Breast epithelium (tissue), 4 donors: ENCODE measurements at regions not wholly inside any gene's neighbourhood (a gene's known extent, or its start where the extent isn't known, plus 50 kb on each side); places are given as distances from the start of the nearest gene placed in this dataset.

Experiments
- DNase-seq, 2 donors: peaks; one replicate each; pipeline ENCODE4 v3.0.0-alpha.2; 2019; ENCODE audit warnings: low spot score in 2 of 2
- H3K27ac ChIP-seq, 2 donors: fragments of 200-600 bp; sonication (generic) in 1 of 2; one replicate each; pipeline ENCODE4 v1.5.1; 2016 to 2019; ENCODE audit warnings: mild to moderate bottlenecking in 1 of 2
- H3K27me3 ChIP-seq, 2 donors: fragments of 200-600 bp; sonication (generic) in 1 of 2; one replicate each; pipeline versions ENCODE4 v1.5.1 to v1.6.0; 2017 to 2019; ENCODE audit warnings: control low read depth in 1 of 2, mild to moderate bottlenecking in 1 of 2
- H3K36me3 ChIP-seq: fragments of 200-600 bp; one replicate; pipeline ENCODE4 v1.5.1; 2019
- H3K4me1 ChIP-seq, 2 donors: fragments of 200-600 bp; sonication (generic); one replicate each; pipeline ENCODE4 v1.5.1; 2016 to 2019; ENCODE audit warnings: control low read depth in 1 of 2
- H3K4me3 ChIP-seq, 3 donors: fragments of 200-600 bp; sonication (generic); 1 replicate in 2 of 3; 2 replicates in 1 of 3; pipeline ENCODE4 v1.5.1; 2016 to 2019; ENCODE audit warnings: mild to moderate bottlenecking in 3 of 3, moderate library complexity in 2 of 3
- H3K9me3 ChIP-seq, 2 donors: fragments of 200-600 bp; sonication (generic) in 1 of 2; one replicate each; pipeline ENCODE4 v1.5.1; 2016 to 2019; ENCODE audit warnings: control low read depth in 1 of 2
- CTCF ChIP-seq, 3 donors: fragments of 450-650 bp; IDR thresholded peaks; one replicate each; pipeline ENCODE4 v1.5.1; 2016 to 2017; ENCODE audit warnings: antibody characterized with exemption in 3 of 3, mild to moderate bottlenecking in 3 of 3, moderate library complexity in 3 of 3
- POLR2A ChIP-seq: fragments of 450-650 bp; IDR thresholded peaks from one replicate; pipeline ENCODE4 v1.6.1; 2016; ENCODE audit warnings: antibody characterized with exemption, mild to moderate bottlenecking, moderate library complexity
- POLR2AphosphoS5 ChIP-seq, 3 donors: sonication (generic); formaldehyde crosslinking; IDR thresholded peaks; one replicate each; pipeline ENCODE4 v1.6.1; 2017; ENCODE audit warnings: antibody characterized with exemption in 3 of 3
- intact Hi-C: fragments of 100-400 bp; cut with DNase I; formaldehyde crosslinking; loops from one replicate; pipeline ENCODE4 v1.15.1; 2023; ENCODE audit warnings: low total_unique reads

- intact Hi-C loops, result no loop called here
- no peak overlapping the region for H3K27ac ChIP-seq
- DNase-seq, result no peak
- H3K9me3 ChIP-seq, result no peaks in the 10 kb centered on the region
- no peaks in the 10 kb centered on the region for H3K36me3 ChIP-seq
- H3K4me1 ChIP-seq, result no peaks in the 10 kb centered on the region
- TF ChIP-seq POLR2A (no peak), POLR2AphosphoS5 (IDR thresholded peaks at IDR 0.05) (no peak), CTCF (IDR thresholded peaks at IDR 0.05) (no peak)
- H3K4me3 ChIP-seq, result no peak overlapping the region
- no peaks in the 10 kb centered on the region for H3K27me3 ChIP-seq
These were observed 96.9 kb downstream of the EPDR1 start for GRCh38 chr7:38017320-38017719.

GRCh38 chr7:38020121-38020785, 99.8 kb downstream of the EPDR1 start:
- H3K4me3 ChIP-seq, result no peak overlapping the region
- no peaks in the 10 kb centered on the region for H3K36me3 ChIP-seq
- H3K27me3 ChIP-seq, result no peaks in the 10 kb centered on the region
- intact Hi-C loops, result no loop called here
- H3K4me1 ChIP-seq, result no peaks in the 10 kb centered on the region
- no peak overlapping the region for H3K27ac ChIP-seq
- H3K9me3 ChIP-seq, result no peaks in the 10 kb centered on the region
- no peak for DNase-seq
- TF ChIP-seq POLR2AphosphoS5 (IDR thresholded peaks at IDR 0.05) (no peak), CTCF (IDR thresholded peaks at IDR 0.05) (no peak), POLR2A (no peak)

GRCh38 chr7:38021892-38022291, 101.5 kb downstream of the EPDR1 start:
- intact Hi-C loops, result no loop called here
- Histone ChIP-seq H3K36me3 (no peaks in the 10 kb centered on the region), H3K4me3 (no peak overlapping the region), H3K4me1 (no peaks in the 10 kb centered on the region), H3K27ac (no peak overlapping the region), H3K9me3 (no peaks in the 10 kb centered on the region), H3K27me3 (no peaks in the 10 kb centered on the region)
- no peak for TF ChIP-seq POLR2AphosphoS5 (IDR thresholded peaks at IDR 0.05)
- no peak for TF ChIP-seq CTCF (IDR thresholded peaks at IDR 0.05)
- DNase-seq, result no peak

GRCh38 chr7:38025815-38026214, 105.4 kb downstream of the EPDR1 start:
- Histone ChIP-seq H3K9me3 (no peaks in the 10 kb centered on the region), H3K4me3 (no peak overlapping the region), H3K27me3 (no peaks in the 10 kb centered on the region), H3K36me3 (no peaks in the 10 kb centered on the region), H3K4me1 (no peaks in the 10 kb centered on the region), H3K27ac (no peak overlapping the region)
- intact Hi-C loops, result no loop called here
- no peak for DNase-seq
- no peak for TF ChIP-seq POLR2A
- TF ChIP-seq CTCF (IDR thresholded peaks at IDR 0.05), result no peak
- no peak for TF ChIP-seq POLR2AphosphoS5 (IDR thresholded peaks at IDR 0.05)

- Histone ChIP-seq H3K27ac (no peak overlapping the region), H3K9me3 (no peaks in the 10 kb centered on the region), H3K36me3 (no peaks in the 10 kb centered on the region), H3K4me1 (no peaks in the 10 kb centered on the region), H3K4me3 (no peak overlapping the region), H3K27me3 (no peaks in the 10 kb centered on the region)
- intact Hi-C loops, result no loop called here
- TF ChIP-seq CTCF (IDR thresholded peaks at IDR 0.05), result no peak
- no peak for TF ChIP-seq POLR2AphosphoS5 (IDR thresholded peaks at IDR 0.05)
- no peak for TF ChIP-seq POLR2A
- no peak for DNase-seq
These were observed 107.5 kb downstream of the EPDR1 start for GRCh38 chr7:38027884-38028455.
